DOHH2 (cell line): ENCODE measurements at regions not wholly inside any gene's neighbourhood (a gene's known extent, or its start where the extent isn't known, plus 50 kb on each side); places are given as distances from the start of the nearest gene placed in this dataset.

Experiments
- H3F3A ChIP-seq: fragments of 200-600 bp; sonication (generic), shearing (Covaris generic); 2 replicates; pipeline ENCODE4 v1.6.0; 2016; ENCODE audit warnings: antibody characterized with exemption, mild to moderate bottlenecking; ENCODE audit not compliant: control insufficient read depth, insufficient read depth
- H3K27ac ChIP-seq: fragments of 200-600 bp; sonication (generic); 2 replicates; pipeline ENCODE4 v1.5.1; 2014; ENCODE audit warnings: low read depth, mild to moderate bottlenecking, low read length, moderate library complexity
- H3K27me3 ChIP-seq: fragments of 200-600 bp; sonication (generic); 2 replicates; pipeline ENCODE4 v1.6.1; 2014; ENCODE audit warnings: mild to moderate bottlenecking, low read length, mixed read lengths; ENCODE audit not compliant: control insufficient read depth
- H3K36me3 ChIP-seq: fragments of 200-600 bp; sonication (generic); 2 replicates; pipeline ENCODE4 v1.6.1; 2014; ENCODE audit warnings: mild to moderate bottlenecking, low read length, moderate library complexity, mixed read lengths; ENCODE audit not compliant: control insufficient read depth
- H3K4me1 ChIP-seq: fragments of 200-600 bp; sonication (generic); 2 replicates; pipeline ENCODE4 v1.6.1; 2014; ENCODE audit warnings: mild to moderate bottlenecking, low read length, mixed read lengths; ENCODE audit not compliant: control insufficient read depth
- H3K4me2 ChIP-seq: fragments of 200-600 bp; sonication (generic); 2 replicates; pipeline ENCODE4 v1.6.0; 2014; ENCODE audit warnings: mild to moderate bottlenecking, low read length, moderate library complexity
- H3K4me3 ChIP-seq: fragments of 200-600 bp; sonication (generic); 2 replicates; pipeline ENCODE4 v1.5.1; 2014; ENCODE audit warnings: mild to moderate bottlenecking, low read length, mixed read lengths
- H3K79me2 ChIP-seq: fragments of 200-600 bp; sonication (generic); 2 replicates; pipeline ENCODE4 v1.6.1; 2014; ENCODE audit warnings: mild to moderate bottlenecking, low read length, mixed read lengths; ENCODE audit not compliant: control insufficient read depth
- H3K9me2 ChIP-seq: fragments of 200-600 bp; sonication (generic); replicated peaks from 2 replicates; pipeline ENCODE4 v1.6.1; 2014; ENCODE audit warnings: mild to moderate bottlenecking, low read length, mixed read lengths; ENCODE audit not compliant: control insufficient read depth
- H3K9me3 ChIP-seq: fragments of 200-600 bp; sonication (generic); 2 replicates; pipeline ENCODE4 v1.6.1; 2014; ENCODE audit warnings: antibody characterized with exemption, low read length, mixed read lengths; ENCODE audit not compliant: control insufficient read depth, insufficient read depth
- H4K20me1 ChIP-seq: fragments of 200-600 bp; sonication (generic); 2 replicates; pipeline ENCODE4 v1.6.0; 2014; ENCODE audit warnings: low read depth, mild to moderate bottlenecking, antibody characterized with exemption, low read length, moderate library complexity; ENCODE audit not compliant: control insufficient read depth, insufficient read depth
- CTCF ChIP-seq: fragments of 200-600 bp; sonication (generic); IDR thresholded peaks from one replicate; pipeline ENCODE4 v1.5.1; 2014; ENCODE audit warnings: antibody characterized with exemption, mild to moderate bottlenecking, low read depth, low read length; ENCODE audit not compliant: poor library complexity, severe bottlenecking
- EZH2phosphoT487 ChIP-seq: fragments of 200-600 bp; sonication (generic); IDR thresholded peaks from 2 replicates; pipeline ENCODE4 v1.6.1; 2017; ENCODE audit warnings: borderline replicate concordance, mild to moderate bottlenecking, antibody characterized with exemption, low read length, moderate library complexity, mixed read lengths

- Histone ChIP-seq H3K79me2 (no peaks in the 10 kb centered on the region), H3K9me3 (no peaks in the 10 kb centered on the region), H3K4me3 (no peak overlapping the region)
Observed at GRCh38 chr2:184113696-184114403, 484.5 kb upstream of the ZNF804A start.

GRCh38 chr2:184114439-184114838, 483.9 kb upstream of the ZNF804A start:
- no peaks in the 10 kb centered on the region for H3K9me3 ChIP-seq
- H3K27ac ChIP-seq, result no peak overlapping the region
- no peaks in the 10 kb centered on the region for H3K27me3 ChIP-seq
- H3K9me2 ChIP-seq, result no peaks in the 10 kb centered on the region
- H4K20me1 ChIP-seq, result no peaks in the 10 kb centered on the region
- TF ChIP-seq EZH2phosphoT487 (no peak), CTCF (no peak)
- no peak overlapping the region for H3K4me3 ChIP-seq
- H3F3A ChIP-seq, result no peaks in the 10 kb centered on the region
- H3K36me3 ChIP-seq, result no peaks in the 10 kb centered on the region
- H3K4me2 ChIP-seq, result no peak overlapping the region
- no peaks in the 10 kb centered on the region for H3K4me1 ChIP-seq
- H3K79me2 ChIP-seq, result no peaks in the 10 kb centered on the region

More at GRCh38 chr2:184113696-184114403, 484.5 kb upstream of the ZNF804A start:
- Histone ChIP-seq H4K20me1 (no peaks in the 10 kb centered on the region), H3F3A (no peaks in the 10 kb centered on the region), H3K27ac (no peak overlapping the region), H3K9me2 (no peaks in the 10 kb centered on the region), H3K36me3 (no peaks in the 10 kb centered on the region), H3K4me2 (no peak overlapping the region), H3K27me3 (no peaks in the 10 kb centered on the region), H3K4me1 (no peaks in the 10 kb centered on the region)
- TF ChIP-seq EZH2phosphoT487 (no peak), CTCF (no peak)

- no peak overlapping the region for H3K4me3 ChIP-seq
- H4K20me1 ChIP-seq, result no peaks in the 10 kb centered on the region
- no peaks in the 10 kb centered on the region for H3K79me2 ChIP-seq
- H3K27me3 ChIP-seq, result no peaks in the 10 kb centered on the region
- no peaks in the 10 kb centered on the region for H3K9me2 ChIP-seq
- H3K4me2 ChIP-seq, result no peak overlapping the region
- no peaks in the 10 kb centered on the region for H3F3A ChIP-seq
- no peaks in the 10 kb centered on the region for H3K4me1 ChIP-seq
- H3K36me3 ChIP-seq, result no peaks in the 10 kb centered on the region
- no peak overlapping the region for H3K27ac ChIP-seq
- no peaks in the 10 kb centered on the region for H3K9me3 ChIP-seq
- no peak for TF ChIP-seq CTCF
- TF ChIP-seq EZH2phosphoT487, result no peak
Observed at GRCh38 chr2:184119989-184120800, 478.1 kb upstream of the ZNF804A start.
